Transverse colon (tissue), 4 donors: ENCODE measurements at regions not wholly inside any gene's neighbourhood (a gene's known extent, or its start where the extent isn't known, plus 50 kb on each side); places are given as distances from the start of the nearest gene placed in this dataset.

Experiments used
- DNase-seq: peaks from one replicate; pipeline ENCODE4 v3.0.0-alpha.2; 2019
- H3K27ac ChIP-seq, 4 donors: fragments of 200-600 bp; sonication (generic); 2 replicates each; pipeline ENCODE4 v1.5.1; 2016 to 2018; ENCODE audit warnings: inconsistent platforms in 4 of 4
- H3K27me3 ChIP-seq: fragments of 200-600 bp; sonication (generic); 2 replicates; pipeline ENCODE4 v1.5.1; 2017; ENCODE audit warnings: inconsistent platforms
- H3K36me3 ChIP-seq, 4 donors: fragments of 200-600 bp; sonication (generic); 2 replicates each; pipeline ENCODE4 v1.5.1; 2017 to 2019; ENCODE audit warnings: inconsistent platforms in 4 of 4
- H3K4me1 ChIP-seq, 4 donors: fragments of 200-600 bp; sonication (generic); 2 replicates each; pipeline ENCODE4 v1.5.1; 2017 to 2020; ENCODE audit warnings: inconsistent platforms in 4 of 4
- H3K4me3 ChIP-seq, 4 donors: fragments of 200-600 bp; sonication (generic); 1 replicate in 1 of 4; 2 replicates in 3 of 4; pipeline versions ENCODE4 v1.5.1 to v1.6.1; 2017 to 2019; ENCODE audit warnings: inconsistent platforms in 4 of 4
- H3K9me3 ChIP-seq, 2 donors: fragments of 200-600 bp; sonication (generic); 2 replicates each; pipeline ENCODE4 v1.5.1; 2017 to 2019; ENCODE audit warnings: inconsistent platforms in 2 of 2
- EP300 ChIP-seq: sonication (generic); formaldehyde crosslinking; IDR thresholded peaks from one replicate; pipeline ENCODE4 v1.6.1; 2017; ENCODE audit warnings: antibody characterized with exemption, low read depth
- POLR2A ChIP-seq: fragments of 450-650 bp; IDR thresholded peaks from one replicate; pipeline ENCODE4 v1.6.1; 2016; ENCODE audit warnings: antibody characterized with exemption, mild to moderate bottlenecking, moderate library complexity
- POLR2AphosphoS5 ChIP-seq, 3 donors: sonication (generic); formaldehyde crosslinking; IDR thresholded peaks; one replicate each; pipeline ENCODE4 v1.6.1; 2016; ENCODE audit warnings: antibody characterized with exemption in 3 of 3
- WGBS, 2 donors: methylation state at CpG; one replicate each; pipeline ENCODE4 v1.1.5; 2018; ENCODE audit warnings: low coverage in 1 of 2; 5-methylcytosine and 5-hydroxymethylcytosine counted together
- in situ Hi-C, 4 donors: fragments of 200-750 bp; cut with MboI; loops; one replicate each; pipeline versions ENCODE4 v1.15.0 to v1.15.1; 2017; ENCODE audit warnings: low sequenced_read_pairs in 3 of 4, low pct_ligation_motif_present in 1 of 4, low pct_unique_long_range_greater_than_20kb in 1 of 4
- intact Hi-C: fragments of 100-400 bp; cut with DNase I; formaldehyde crosslinking; loops from one replicate; pipeline ENCODE4 v1.15.1; 2023; ENCODE audit warnings: low total_unique reads
- TF ChIP-seq, protein P1 (sequence below), 5 experiments: fragments of 200-600 bp in 3 of 5; fragments of 450-650 bp in 2 of 5; sonication (generic) in 3 of 5; IDR thresholded peaks; 1 replicate in 2 of 5; 2 replicates in 3 of 5; pipeline ENCODE4 v1.5.1; 2016 to 2017; ENCODE audit warnings: antibody characterized with exemption in 5 of 5, inconsistent platforms in 3 of 5, mild to moderate bottlenecking in 2 of 5, moderate library complexity in 1 of 5

DNA sequence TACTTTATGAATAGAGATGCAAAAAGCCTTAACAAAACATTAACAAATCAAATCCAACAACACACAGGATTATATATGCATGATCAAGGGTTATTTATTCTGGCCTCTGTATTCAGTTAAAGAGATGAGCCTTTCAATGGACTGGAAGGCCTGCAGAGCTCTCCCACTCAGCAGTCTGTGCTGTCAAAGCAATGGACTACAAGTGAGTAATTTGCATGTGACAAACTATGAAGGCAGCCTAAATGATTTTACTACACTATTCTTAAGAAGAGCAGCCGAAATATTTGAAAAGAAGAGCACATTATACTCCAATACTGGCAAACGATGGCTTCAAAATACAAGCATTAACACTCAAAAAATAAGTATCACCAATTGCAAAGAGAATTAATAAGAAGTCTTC is 250.4 kb upstream of the HSFY2 start:
- 65% methylated on average over 2 of the region's 2 CpGs; no CpG with 5 or more reads in 1 of the 2 donors for WGBS, 2 donors
- Histone ChIP-seq H3K27ac (no peak overlapping the region), H3K4me3 (no peak overlapping the region), H3K27me3 (no peaks in the 10 kb centered on the region), H3K9me3 (no peaks in the 10 kb centered on the region), H3K4me1 (no peaks in the 10 kb centered on the region), H3K36me3 (no peaks in the 10 kb centered on the region)
- intact Hi-C loops, result no loop called here
- no peak for DNase-seq
- TF ChIP-seq POLR2A (no peak), EP300 (no peak), POLR2AphosphoS5 (IDR thresholded peaks at IDR 0.05) (no peak)
- TF ChIP-seq, protein P1, sequence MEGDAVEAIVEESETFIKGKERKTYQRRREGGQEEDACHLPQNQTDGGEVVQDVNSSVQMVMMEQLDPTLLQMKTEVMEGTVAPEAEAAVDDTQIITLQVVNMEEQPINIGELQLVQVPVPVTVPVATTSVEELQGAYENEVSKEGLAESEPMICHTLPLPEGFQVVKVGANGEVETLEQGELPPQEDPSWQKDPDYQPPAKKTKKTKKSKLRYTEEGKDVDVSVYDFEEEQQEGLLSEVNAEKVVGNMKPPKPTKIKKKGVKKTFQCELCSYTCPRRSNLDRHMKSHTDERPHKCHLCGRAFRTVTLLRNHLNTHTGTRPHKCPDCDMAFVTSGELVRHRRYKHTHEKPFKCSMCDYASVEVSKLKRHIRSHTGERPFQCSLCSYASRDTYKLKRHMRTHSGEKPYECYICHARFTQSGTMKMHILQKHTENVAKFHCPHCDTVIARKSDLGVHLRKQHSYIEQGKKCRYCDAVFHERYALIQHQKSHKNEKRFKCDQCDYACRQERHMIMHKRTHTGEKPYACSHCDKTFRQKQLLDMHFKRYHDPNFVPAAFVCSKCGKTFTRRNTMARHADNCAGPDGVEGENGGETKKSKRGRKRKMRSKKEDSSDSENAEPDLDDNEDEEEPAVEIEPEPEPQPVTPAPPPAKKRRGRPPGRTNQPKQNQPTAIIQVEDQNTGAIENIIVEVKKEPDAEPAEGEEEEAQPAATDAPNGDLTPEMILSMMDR (IDR thresholded peaks at IDR 0.05), result no peak
- in situ Hi-C loops, result no loop called here

DNA sequence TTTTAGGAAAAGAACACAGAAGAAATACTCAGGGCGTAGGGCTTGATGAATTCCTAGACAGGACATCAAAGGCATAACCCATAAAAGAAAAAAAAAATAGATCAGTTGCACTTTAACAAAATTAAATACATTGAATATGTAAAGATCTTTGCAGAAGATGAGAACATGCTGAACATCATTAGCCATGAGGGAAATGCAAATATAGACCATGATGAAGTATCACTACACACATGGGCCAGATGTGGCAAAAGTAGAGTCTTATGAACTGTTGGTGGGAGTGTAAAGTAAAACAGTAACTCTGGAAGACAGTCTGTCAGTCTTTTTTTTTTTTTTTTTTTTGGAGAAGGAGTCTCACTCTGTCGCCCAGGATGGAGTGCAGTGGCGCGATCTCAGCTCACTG is 246.7 kb upstream of the HSFY2 start:
- WGBS, 2 donors, result 88% methylated on average over 1 of the region's 4 CpGs; no CpG with 5 or more reads in 1 of the 2 donors

DNA sequence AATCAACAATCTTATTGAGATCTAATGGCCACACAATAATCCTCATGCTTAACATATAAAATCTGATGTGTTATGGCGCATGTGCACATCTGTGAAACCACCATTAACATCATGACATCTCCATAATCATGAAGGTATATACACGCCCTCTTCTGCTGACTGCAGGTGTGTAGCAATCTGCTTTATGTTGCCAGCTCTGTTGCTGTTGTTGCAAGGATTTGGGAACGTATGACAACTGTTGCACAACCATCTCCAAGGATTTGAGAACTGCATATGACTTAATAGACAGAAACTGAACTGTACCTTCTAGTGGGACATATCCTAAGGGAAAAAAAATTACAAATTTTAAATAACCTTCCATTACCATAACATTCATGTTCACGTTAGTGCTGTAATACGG is 243.5 kb upstream of the HSFY2 start:
- in situ Hi-C loops (no loop called here), intact Hi-C loops (no loop called here)
- WGBS, 2 donors, result 100% methylated on average over 2 of the region's 5 CpGs; no CpG with 5 or more reads in 1 of the 2 donors
- Histone ChIP-seq H3K4me1 (no peaks in the 10 kb centered on the region), H3K27me3 (no peaks in the 10 kb centered on the region), H3K4me3 (no peak overlapping the region), H3K27ac (no peak overlapping the region), H3K36me3 (no peaks in the 10 kb centered on the region), H3K9me3 (no peaks in the 10 kb centered on the region)
- TF ChIP-seq POLR2AphosphoS5 (IDR thresholded peaks at IDR 0.05), result no peak
- TF ChIP-seq, protein P1 (IDR thresholded peaks at IDR 0.05), result no peak
- no peak for TF ChIP-seq POLR2A
- no peak for TF ChIP-seq EP300
- DNase-seq, result no peak

More for the DNA sequence above, 246.7 kb upstream of the HSFY2 start:
- no peak overlapping the region for H3K27ac ChIP-seq
- no peaks in the 10 kb centered on the region for H3K27me3 ChIP-seq
- H3K4me3 ChIP-seq, result no peak overlapping the region
- in situ Hi-C loops, result no loop called here
- H3K36me3 ChIP-seq, result no peaks in the 10 kb centered on the region
- DNase-seq, result no peak
- intact Hi-C loops, result no loop called here
- TF ChIP-seq EP300 (no peak), POLR2A (no peak), POLR2AphosphoS5 (IDR thresholded peaks at IDR 0.05) (no peak)
- TF ChIP-seq, protein P1 (IDR thresholded peaks at IDR 0.05), result no peak
- no peaks in the 10 kb centered on the region for H3K9me3 ChIP-seq
- H3K4me1 ChIP-seq, result no peaks in the 10 kb centered on the region

DNA sequence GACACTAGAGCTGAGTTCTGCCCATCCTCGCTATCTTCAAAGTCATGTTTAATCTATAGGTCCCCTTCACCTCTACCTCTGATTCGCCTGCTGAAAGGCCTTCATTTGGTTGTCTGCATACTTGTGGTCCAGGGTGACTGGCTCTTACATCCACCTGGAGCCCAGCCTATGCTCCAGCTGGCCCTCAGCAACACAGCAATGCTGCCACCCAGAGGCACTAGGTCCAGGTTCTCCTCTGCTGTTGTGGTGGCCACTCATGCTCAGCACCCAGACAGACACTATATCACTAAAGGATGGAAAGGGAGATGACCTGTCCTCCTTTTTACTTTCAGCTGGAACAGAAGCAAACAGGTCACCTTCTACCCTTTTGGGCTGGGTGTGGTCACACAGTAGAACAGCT is 242.3 kb upstream of the HSFY2 start:
- Histone ChIP-seq H3K36me3 (no peaks in the 10 kb centered on the region), H3K27ac (no peak overlapping the region), H3K27me3 (no peaks in the 10 kb centered on the region), H3K4me1 (no peaks in the 10 kb centered on the region), H3K4me3 (no peak overlapping the region), H3K9me3 (no peaks in the 10 kb centered on the region)
- DNase-seq, result no peak
- intact Hi-C loops, result no loop called here
- in situ Hi-C loops, result no loop called here
- TF ChIP-seq, protein P1 (IDR thresholded peaks at IDR 0.05), result no peak
- no peak for TF ChIP-seq EP300
- TF ChIP-seq POLR2A, result no peak
- TF ChIP-seq POLR2AphosphoS5 (IDR thresholded peaks at IDR 0.05), result no peak
- WGBS, 2 donors, result 100% methylated on average over 1 of the region's 2 CpGs; no CpG with 5 or more reads in 1 of the 2 donors
